GM18951 (cell line): ENCODE measurements at regions not wholly inside any gene's neighbourhood (a gene's known extent, or its start where the extent isn't known, plus 50 kb on each side); places are given as distances from the start of the nearest gene placed in this dataset.
"Not testable (repeated sequence)": the region's sequence is repeated elsewhere in the genome, so short reads cannot be mapped to it uniquely, and the experiment has no call there.

Experiments used
- POLR2A ChIP-seq: IDR thresholded peaks from 4 replicates; pipeline ENCODE4 v1.6.1; 2011; ENCODE audit warnings: mild to moderate bottlenecking; ENCODE audit not compliant: insufficient read length, insufficient read depth; ENCODE audit errors: extremely low read depth
- in situ Hi-C: fragments of 300-500 bp; cut with MboI; formaldehyde crosslinking; loops from one replicate; pipeline ENCODE4 v1.12.0; 2022; ENCODE audit warnings: low sequenced_read_pairs, mixed read lengths, inconsistent platforms; ENCODE audit not compliant: unreplicated experiment

GRCh38 chrX:12021698-12022097, 116.6 kb upstream of the FRMPD4 start:
- in situ Hi-C loops: no loop called here
- TF ChIP-seq POLR2A: no peak

- no peak for TF ChIP-seq POLR2A
- in situ Hi-C loops: no loop called here
Measured at GRCh38 chrX:12026481-12026880, 111.8 kb upstream of the FRMPD4 start.

GRCh38 chrX:12032082-12032481, 106.2 kb upstream of the FRMPD4 start:
- TF ChIP-seq POLR2A: no peak
- in situ Hi-C loops: no loop called here

- in situ Hi-C loops: no loop called here
- no peak for TF ChIP-seq POLR2A
Measured at GRCh38 chrX:12034741-12035140, 103.5 kb upstream of the FRMPD4 start.

GRCh38 chrX:12042615-12043014, 95.7 kb upstream of the FRMPD4 start:
- in situ Hi-C loops: no loop called here
- TF ChIP-seq POLR2A: no peak

- in situ Hi-C loops: no loop called here
- TF ChIP-seq POLR2A: no peak
Measured at GRCh38 chrX:12052109-12052508, 86.2 kb upstream of the FRMPD4 start.

GRCh38 chrX:12058087-12058486, 80.2 kb upstream of the FRMPD4 start:
- in situ Hi-C loops: no loop called here
- TF ChIP-seq POLR2A: no peak

GRCh38 chrX:12060489-12061260, 77.6 kb upstream of the FRMPD4 start:
- TF ChIP-seq POLR2A: no peak
- in situ Hi-C loops: no loop called here

GRCh38 chrX:12065251-12065650, 73.0 kb upstream of the FRMPD4 start:
- in situ Hi-C loops: no loop called here
- TF ChIP-seq POLR2A: no peak

- in situ Hi-C loops: no loop called here
- no peak for TF ChIP-seq POLR2A
Measured at GRCh38 chrX:12076046-12076445, 62.2 kb upstream of the FRMPD4 start.

- no peak for TF ChIP-seq POLR2A
- in situ Hi-C loops: no loop called here
Measured at GRCh38 chrX:12080265-12080664, 58.0 kb upstream of the FRMPD4 start.

- in situ Hi-C loops: not testable (repeated sequence)
Measured at GRCh38 chrX:12082959-12083358, 55.3 kb upstream of the FRMPD4 start.
